ENCODE measurements at regions not wholly inside any gene's neighbourhood (a gene's known extent, or its start where the extent isn't known, plus 50 kb on each side); places are given as distances from the start of the nearest gene placed in this dataset.

DNA sequence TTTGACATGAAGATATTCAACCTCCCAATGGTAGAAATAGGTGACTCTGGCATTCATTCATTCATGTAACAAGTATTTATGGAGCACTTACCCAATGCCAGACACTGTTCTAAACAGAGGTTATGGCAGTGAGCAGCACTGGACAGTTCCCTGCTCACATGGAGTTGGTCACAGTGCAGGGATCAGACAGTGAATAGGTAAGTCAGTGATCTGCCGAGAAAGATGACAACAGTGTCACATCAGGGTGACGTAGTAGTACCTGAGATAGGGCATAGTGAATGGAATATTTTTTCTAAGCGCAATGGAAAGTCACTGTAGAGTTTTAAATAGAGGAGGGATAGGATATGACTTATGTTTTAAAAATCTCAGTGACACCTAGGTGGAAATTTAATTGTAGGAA, 791.4 kb upstream of the RBFOX1 start:
- DNase-seq (ENCODE audit: low read depth in 3 of 3, low spot score in 1 of 3): no peak

DNA sequence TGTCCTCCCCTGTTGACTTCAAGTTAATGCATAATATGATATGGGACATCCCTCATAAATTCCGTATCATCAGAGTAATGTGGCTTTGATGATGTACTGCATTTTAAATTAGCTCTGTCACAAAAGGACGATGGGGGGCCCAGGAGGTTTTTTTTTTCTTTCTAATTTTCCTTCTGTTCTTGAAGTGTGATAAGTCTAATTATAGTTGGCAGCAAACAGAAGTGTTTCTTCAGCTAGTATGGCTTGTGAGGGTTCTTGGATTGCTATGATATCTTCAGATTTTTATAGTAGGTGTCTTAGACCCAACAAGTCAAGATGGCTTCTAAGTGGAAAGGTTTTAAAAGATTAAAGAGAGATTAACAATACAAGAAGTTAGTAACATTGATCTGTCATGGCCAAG, 796.2 kb upstream of the RBFOX1 start:
- DNase-seq (ENCODE audit: low read depth in 3 of 3, low spot score in 1 of 3): no peak

- DNase-seq (ENCODE audit: low read depth in 3 of 3, low spot score in 1 of 3): no peak
Observed at GRCh38 chr16:6531067-6531466, 801.6 kb upstream of the RBFOX1 start.

DNA sequence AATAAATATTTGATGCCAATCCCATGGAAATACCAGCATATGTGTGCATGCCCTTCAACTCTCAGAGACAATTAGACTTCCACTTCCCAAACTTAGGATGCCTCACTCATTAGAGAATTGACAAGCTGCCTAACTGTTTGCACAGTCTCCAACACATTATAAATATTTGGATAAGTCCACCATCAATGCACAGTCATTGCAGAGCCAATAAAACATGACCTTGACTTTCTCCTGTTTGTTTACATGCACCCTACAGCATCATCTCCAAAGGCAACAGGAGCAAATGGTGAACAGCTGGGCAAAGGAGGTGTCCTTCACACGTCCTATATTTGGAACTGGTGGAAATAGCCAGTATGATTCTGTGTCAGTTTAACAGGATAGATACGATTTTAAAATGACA, 804.4 kb upstream of the RBFOX1 start:
- DNase-seq (ENCODE audit: low read depth in 3 of 3, low spot score in 1 of 3): no peak

GRCh38 chr16:6527646-6528045, 805.0 kb upstream of the RBFOX1 start:
- no peak for DNase-seq (ENCODE audit: low read depth in 3 of 3, low spot score in 1 of 3)

GRCh38 chr16:6524501-6524900, 808.1 kb upstream of the RBFOX1 start:
- no peak for DNase-seq (ENCODE audit: low read depth in 3 of 3, low spot score in 1 of 3)

DNA sequence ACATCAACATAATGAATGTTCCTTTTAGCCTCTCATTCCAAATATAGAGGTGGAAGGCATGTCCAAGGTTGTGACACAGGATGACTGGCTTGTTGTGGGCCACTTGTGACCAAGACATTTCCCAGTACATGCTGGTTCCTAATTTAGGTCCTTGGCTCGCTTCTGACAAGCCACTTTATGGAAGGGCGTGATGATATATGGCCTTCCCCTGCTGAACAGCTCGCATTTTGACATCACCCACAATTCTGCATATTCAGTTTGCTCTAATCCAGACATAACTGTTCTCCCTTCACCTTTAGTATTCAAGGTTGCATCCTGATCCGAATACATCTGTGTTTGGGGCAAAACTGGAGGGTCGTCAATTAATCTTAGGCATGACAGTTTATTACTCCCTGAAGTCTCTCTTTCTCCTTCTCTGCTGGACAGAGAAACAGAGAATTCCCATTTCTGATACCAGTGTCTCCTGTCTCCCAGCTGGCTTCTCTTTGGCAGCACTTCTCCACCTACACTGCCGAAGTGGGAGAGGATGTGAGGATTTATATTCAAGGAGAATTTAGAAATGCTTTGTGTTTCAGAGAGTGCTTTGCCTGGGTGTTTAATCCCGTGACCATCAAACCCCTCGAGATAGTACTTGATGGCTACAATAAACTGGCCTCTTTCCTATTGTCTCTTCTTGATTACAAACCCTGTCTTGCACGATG, 815.5 kb upstream of the RBFOX1 start:
- no peak for DNase-seq (ENCODE audit: low read depth in 3 of 3, low spot score in 1 of 3)

DNA sequence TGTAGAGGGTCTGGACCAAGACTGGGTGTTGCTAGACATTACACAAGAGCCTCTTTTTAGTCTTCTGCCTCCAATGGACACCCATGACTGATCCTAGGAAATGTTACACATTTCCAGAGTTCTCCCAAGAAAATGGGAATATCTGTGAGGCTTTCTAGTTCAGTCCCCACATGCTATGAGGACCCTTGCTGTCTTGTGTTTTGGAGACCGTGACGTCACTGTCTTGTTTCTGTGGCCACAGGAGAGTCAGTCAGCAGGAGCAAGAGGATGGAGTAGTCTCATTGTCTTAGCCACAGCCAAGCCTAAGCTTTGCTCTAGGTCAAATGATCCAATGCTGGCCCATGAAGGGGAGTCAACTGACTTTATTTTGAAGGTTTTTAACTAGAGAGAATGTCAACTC, 820.1 kb upstream of the RBFOX1 start:
- DNase-seq (ENCODE audit: low read depth in 3 of 3, low spot score in 1 of 3): no peak

GRCh38 chr16:6510261-6510660, 822.4 kb upstream of the RBFOX1 start:
- DNase-seq (ENCODE audit: low read depth in 3 of 3, low spot score in 1 of 3): no peak

DNA sequence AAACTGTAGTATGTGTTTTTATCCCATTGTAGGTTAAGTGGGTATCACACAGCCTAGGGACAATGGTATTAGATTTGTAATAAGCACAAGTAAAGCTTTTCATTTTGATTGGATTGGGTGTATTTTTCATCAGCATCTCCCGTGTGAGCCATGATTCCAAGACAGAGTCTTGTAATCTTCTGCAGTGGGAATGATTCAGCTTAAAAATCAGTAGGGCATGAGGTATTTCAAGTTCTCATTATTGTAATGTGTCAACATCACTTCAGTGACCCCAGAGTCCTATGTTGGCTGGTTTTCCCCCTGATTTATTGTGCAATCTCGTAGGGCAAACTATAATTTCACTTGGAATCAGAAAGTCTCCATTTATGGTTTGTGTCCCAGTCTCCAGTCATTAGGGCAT, 833.2 kb upstream of the RBFOX1 start:
- DNase-seq (ENCODE audit: low read depth in 3 of 3, low spot score in 1 of 3): no peak

DNA sequence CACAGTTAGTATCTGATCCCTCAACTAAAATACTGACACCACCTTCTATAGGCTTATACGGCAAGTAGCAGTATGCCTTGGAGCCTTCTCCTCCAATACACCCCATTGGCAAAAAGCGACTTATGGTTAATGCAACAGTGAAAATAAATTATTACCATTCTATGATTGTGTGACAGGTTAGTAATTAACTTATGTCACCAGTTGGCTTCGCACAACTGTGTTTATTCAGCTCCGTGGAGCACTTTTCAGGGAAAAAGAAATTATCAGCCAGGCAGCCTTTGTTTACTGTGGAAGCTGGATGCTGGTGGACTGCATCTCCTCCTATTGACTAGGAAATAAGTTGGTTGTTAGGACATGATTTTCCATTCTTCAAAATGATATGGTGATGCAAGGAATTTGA, 833.8 kb upstream of the RBFOX1 start:
- no peak for DNase-seq (ENCODE audit: low read depth in 3 of 3, low spot score in 1 of 3)

DNA sequence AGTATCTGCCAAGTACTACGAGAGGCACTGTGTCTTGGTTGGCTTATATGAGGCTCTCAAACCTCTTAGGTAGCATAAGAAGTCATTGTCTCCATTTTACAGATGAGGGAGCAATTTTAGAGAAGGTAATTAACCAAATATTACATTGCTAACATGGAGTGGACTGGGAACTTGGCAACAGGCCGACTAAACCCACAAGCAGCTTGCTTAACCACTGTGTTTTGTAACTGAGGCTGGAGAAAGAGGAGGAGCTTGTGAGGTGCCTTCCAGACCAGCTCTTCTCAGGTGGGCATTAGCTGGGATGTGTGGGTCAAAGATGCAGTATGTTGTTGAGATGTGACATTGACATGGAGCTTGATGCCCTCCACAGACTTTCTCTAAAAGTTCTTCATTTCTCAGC, 835.6 kb upstream of the RBFOX1 start:
- no peak for DNase-seq (ENCODE audit: low read depth in 3 of 3, low spot score in 1 of 3)

GRCh38 chr16:6495486-6496210, 837.0 kb upstream of the RBFOX1 start:
- DNase-seq (ENCODE audit: low read depth in 3 of 3, low spot score in 1 of 3): no peak

DNA sequence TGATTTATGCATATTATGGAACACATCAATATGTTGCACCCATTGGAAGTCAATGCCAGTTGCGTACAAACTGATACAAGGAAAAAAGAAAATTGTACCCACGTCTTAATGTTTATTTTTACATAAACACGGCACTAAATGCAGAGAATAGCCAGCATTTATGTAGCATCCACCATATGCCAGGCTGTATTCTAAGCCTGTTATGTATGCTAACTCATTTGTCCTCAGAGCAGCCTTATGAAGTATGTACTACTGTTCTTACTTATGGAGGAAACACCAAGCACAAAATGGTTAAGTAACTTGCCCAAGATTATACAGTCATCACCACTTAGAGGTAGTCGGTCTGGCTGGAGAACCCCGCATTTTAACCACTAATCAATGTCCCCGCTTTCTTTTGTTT, 837.9 kb upstream of the RBFOX1 start:
- DNase-seq (ENCODE audit: low read depth in 3 of 3, low spot score in 1 of 3): no peak

- DNase-seq (ENCODE audit: low read depth in 3 of 3, low spot score in 1 of 3): no peak
Observed at GRCh38 chr16:6493555-6493954, 839.1 kb upstream of the RBFOX1 start.

GRCh38 chr16:6492742-6493141, 839.9 kb upstream of the RBFOX1 start:
- DNase-seq (ENCODE audit: low read depth in 3 of 3, low spot score in 1 of 3): no peak

DNA sequence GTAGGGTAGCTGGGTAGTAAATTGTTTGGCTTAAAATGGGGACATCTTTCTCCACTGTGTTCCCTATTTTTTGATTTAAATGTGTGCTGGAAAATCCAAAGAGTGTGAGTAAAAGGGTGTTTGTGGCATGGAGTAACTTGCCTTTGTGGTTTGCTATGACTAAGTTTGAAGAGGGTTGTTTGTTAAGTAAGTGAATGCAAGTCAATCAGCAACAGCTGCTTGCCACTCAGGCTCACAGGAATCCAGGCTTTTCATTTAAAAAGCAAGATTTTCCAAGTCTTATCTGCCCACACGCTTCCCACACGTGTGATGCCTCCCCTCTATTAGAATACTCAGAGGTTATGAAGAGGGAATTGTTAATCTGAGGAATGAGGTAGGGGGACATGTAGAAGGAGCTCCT, 847.7 kb upstream of the RBFOX1 start:
- DNase-seq (ENCODE audit: low read depth in 3 of 3, low spot score in 1 of 3): no peak

GRCh38 chr16:6484081-6484480, 848.6 kb upstream of the RBFOX1 start:
- DNase-seq (ENCODE audit: low read depth in 3 of 3, low spot score in 1 of 3): no peak

DNA sequence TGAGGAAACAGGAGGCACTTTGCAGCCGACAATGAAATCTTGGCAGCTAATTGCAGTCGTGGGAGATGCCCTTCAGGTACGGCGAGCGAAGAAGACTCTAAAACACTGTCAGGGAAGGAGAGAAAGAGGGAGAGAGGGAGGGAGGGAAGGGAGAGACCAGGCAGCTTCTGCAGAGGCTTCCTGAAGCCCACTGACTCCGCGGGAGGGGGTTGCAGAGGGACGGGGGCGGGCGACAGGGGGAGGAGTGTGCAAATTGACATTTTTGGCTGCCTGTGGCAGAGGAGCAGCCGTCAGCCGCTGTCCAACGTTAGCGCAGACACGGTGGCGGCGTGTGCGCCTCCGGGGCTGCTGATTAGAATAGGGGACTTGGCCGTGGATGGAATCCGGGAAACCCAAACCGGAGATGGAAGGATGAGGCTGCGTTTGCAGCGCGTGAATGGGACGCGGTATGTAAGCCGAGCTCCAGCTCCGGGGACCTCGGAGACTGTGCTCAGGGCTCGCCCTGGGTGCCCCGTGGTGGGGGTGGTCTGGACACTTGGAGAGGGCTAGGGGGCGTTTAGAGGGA, 849.1 kb upstream of the RBFOX1 start:
- DNase-seq (ENCODE audit: low read depth in 3 of 3, low spot score in 1 of 3): no peak

- no peak for DNase-seq (ENCODE audit: low read depth in 3 of 3, low spot score in 1 of 3)
Observed at GRCh38 chr16:6482696-6483468, 849.8 kb upstream of the RBFOX1 start.

- no peak for DNase-seq (ENCODE audit: low read depth in 3 of 3, low spot score in 1 of 3)
Observed at GRCh38 chr16:6481894-6482293, 850.8 kb upstream of the RBFOX1 start.

DNA sequence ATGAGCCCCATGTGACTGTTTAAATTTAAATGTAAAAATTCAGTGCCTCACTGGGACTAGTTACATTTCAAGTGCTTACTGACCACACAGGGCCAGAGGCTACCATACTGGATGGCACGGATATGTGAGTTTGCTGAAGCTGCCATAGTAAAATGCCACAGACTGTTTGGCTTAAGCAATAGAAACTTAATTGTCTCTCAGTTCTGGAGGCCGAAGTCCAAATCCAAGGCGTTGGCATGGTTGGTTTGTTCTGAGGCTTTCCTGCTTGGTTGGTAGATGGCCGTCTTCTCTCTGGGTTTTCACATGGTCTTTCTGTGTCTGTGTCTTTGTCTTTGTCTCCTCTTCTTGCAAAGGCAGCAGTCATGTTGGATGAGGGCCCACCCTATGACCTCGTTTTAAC, 878.9 kb upstream of the RBFOX1 start:
- DNase-seq (ENCODE audit: low read depth in 3 of 3, low spot score in 1 of 3): no peak
